MM.1S (cell line): ENCODE measurements at regions not wholly inside any gene's neighbourhood (a gene's known extent, or its start where the extent isn't known, plus 50 kb on each side); places are given as distances from the start of the nearest gene placed in this dataset.

ENCODE experiments used
- EZH2 ChIP-seq: fragments of 300-600 bp; sonication (generic); optimal IDR thresholded peaks from 2 replicates; pipeline ENCODE3; 2017; ENCODE audit warnings: low read depth, mild to moderate bottlenecking, antibody characterized with exemption, low read length, mixed read lengths
- EZH2phosphoT487 ChIP-seq: fragments of 300-600 bp; sonication (generic); IDR thresholded peaks from 2 replicates; pipeline ENCODE4 v1.6.1; 2018; ENCODE audit warnings: antibody characterized with exemption, low read length
- TF ChIP-seq, protein P1 (sequence below): fragments of 300-600 bp; sonication (generic); IDR thresholded peaks from 2 replicates; pipeline ENCODE4 v1.5.1; 2016; ENCODE audit warnings: antibody characterized with exemption, low read length, mixed read lengths

GRCh38 chr12:107495604-107496003 is 190.0 kb upstream of the PWP1 start:
- TF ChIP-seq, protein P1, sequence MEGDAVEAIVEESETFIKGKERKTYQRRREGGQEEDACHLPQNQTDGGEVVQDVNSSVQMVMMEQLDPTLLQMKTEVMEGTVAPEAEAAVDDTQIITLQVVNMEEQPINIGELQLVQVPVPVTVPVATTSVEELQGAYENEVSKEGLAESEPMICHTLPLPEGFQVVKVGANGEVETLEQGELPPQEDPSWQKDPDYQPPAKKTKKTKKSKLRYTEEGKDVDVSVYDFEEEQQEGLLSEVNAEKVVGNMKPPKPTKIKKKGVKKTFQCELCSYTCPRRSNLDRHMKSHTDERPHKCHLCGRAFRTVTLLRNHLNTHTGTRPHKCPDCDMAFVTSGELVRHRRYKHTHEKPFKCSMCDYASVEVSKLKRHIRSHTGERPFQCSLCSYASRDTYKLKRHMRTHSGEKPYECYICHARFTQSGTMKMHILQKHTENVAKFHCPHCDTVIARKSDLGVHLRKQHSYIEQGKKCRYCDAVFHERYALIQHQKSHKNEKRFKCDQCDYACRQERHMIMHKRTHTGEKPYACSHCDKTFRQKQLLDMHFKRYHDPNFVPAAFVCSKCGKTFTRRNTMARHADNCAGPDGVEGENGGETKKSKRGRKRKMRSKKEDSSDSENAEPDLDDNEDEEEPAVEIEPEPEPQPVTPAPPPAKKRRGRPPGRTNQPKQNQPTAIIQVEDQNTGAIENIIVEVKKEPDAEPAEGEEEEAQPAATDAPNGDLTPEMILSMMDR, result no peak
- TF ChIP-seq EZH2 (no peak), EZH2phosphoT487 (no peak)
